CD4-positive, CD25-positive, alpha-beta regulatory T cell (primary cell): ENCODE measurements at regions not wholly inside any gene's neighbourhood (a gene's known extent, or its start where the extent isn't known, plus 50 kb on each side); places are given as distances from the start of the nearest gene placed in this dataset.

ENCODE experiments used
- ATAC-seq, 2 donors: fragments of 150-1000 bp; cut with Tn5 transposase; one replicate each; pipeline ENCODE4 v1.10.0; 2021; ENCODE audit warnings: low read depth in 2 of 2, moderate number of reproducible peaks in 2 of 2, moderate library complexity in 1 of 2
- DNase-seq, 3 donors: peaks; one replicate each; pipeline versions ENCODE4 v3.0.0 to v3.0.0-alpha.2; 2012 to 2022; ENCODE audit warnings: mixed read lengths in 1 of 3
- H3K27ac ChIP-seq: one replicate; pipeline ENCODE4 v1.7.0; 2013; ENCODE audit warnings: mild to moderate bottlenecking, low read length; ENCODE audit not compliant: insufficient read depth, poor library complexity, severe bottlenecking
- H3K27me3 ChIP-seq: one replicate; pipeline ENCODE4 v1.7.0; 2013; ENCODE audit warnings: low read length; ENCODE audit not compliant: control insufficient read depth, insufficient read depth
- H3K36me3 ChIP-seq: one replicate; pipeline ENCODE4 v1.7.0; 2013; ENCODE audit warnings: mild to moderate bottlenecking, low read length, moderate library complexity; ENCODE audit not compliant: control insufficient read depth, insufficient read depth
- H3K4me1 ChIP-seq: 2 replicates; pipeline ENCODE4 v1.7.0; 2013; ENCODE audit warnings: mild to moderate bottlenecking, low read length; ENCODE audit not compliant: insufficient read depth, control insufficient read depth, poor library complexity, severe bottlenecking
- H3K4me3 ChIP-seq: one replicate; pipeline ENCODE4 v1.7.0; 2013; ENCODE audit warnings: low read depth, mild to moderate bottlenecking, low read length, moderate library complexity
- H3K9me3 ChIP-seq, 2 experiments: 1 replicate in 1 of 2; 2 replicates in 1 of 2; pipeline ENCODE4 v1.7.0; 2013; ENCODE audit warnings: low read length in 2 of 2, mild to moderate bottlenecking in 1 of 2, moderate library complexity in 1 of 2; ENCODE audit not compliant: control insufficient read depth in 2 of 2
- H3K27ac Mint-ChIP-seq, 3 donors: one replicate each; pipeline ENCODE4 v1.8.0; 2020 to 2022; ENCODE audit warnings: mild to moderate bottlenecking in 3 of 3, mixed read lengths in 3 of 3, moderate library complexity in 2 of 3
- H3K27me3 Mint-ChIP-seq: one replicate; pipeline ENCODE4 v1.8.0; 2022; ENCODE audit warnings: mild to moderate bottlenecking, mixed read lengths
- H3K36me3 Mint-ChIP-seq: one replicate; pipeline ENCODE4 v1.8.0; 2020; ENCODE audit warnings: mixed read lengths
- H3K4me1 Mint-ChIP-seq, 4 donors: one replicate each; pipeline ENCODE4 v1.8.0; 2020 to 2022; ENCODE audit warnings: mixed read lengths in 4 of 4, mild to moderate bottlenecking in 1 of 4
- H3K4me3 Mint-ChIP-seq, 4 donors: one replicate each; pipeline ENCODE4 v1.8.0; 2020 to 2022; ENCODE audit warnings: mild to moderate bottlenecking in 4 of 4, mixed read lengths in 4 of 4, moderate library complexity in 3 of 4
- H3K9me3 Mint-ChIP-seq, 7 donors: one replicate each; pipeline ENCODE4 v1.8.0; 2020 to 2022; ENCODE audit warnings: mixed read lengths in 7 of 7, mild to moderate bottlenecking in 3 of 7, moderate library complexity in 2 of 7

- H3K4me1 Mint-ChIP-seq = no peaks in the 10 kb centered on the region
- no peak overlapping the region for H3K4me3 Mint-ChIP-seq
- no peaks in the 10 kb centered on the region for H3K27me3 ChIP-seq
- no peak overlapping the region for H3K4me3 ChIP-seq
- no peaks in the 10 kb centered on the region for H3K4me1 ChIP-seq
- no peaks in the 10 kb centered on the region for H3K36me3 ChIP-seq
- no peak overlapping the region for H3K27ac ChIP-seq
- H3K36me3 Mint-ChIP-seq = no peaks in the 10 kb centered on the region
- peaks cover 0 to 1% (median 0%) of the 10 kb centered on the region in 7 donors for H3K9me3 Mint-ChIP-seq
- ATAC-seq = no peak
- peaks cover 21% of the 10 kb centered on the region for H3K27me3 Mint-ChIP-seq
- no peaks in the 10 kb centered on the region for H3K9me3 ChIP-seq
- H3K27ac Mint-ChIP-seq = no peak overlapping the region
- no peak for DNase-seq
These were observed 148.8 kb downstream of the INO80D start for GRCh38 chr2:205937211-205937610.

- Mint-ChIP-seq H3K4me3 (no peak overlapping the region), H3K27me3 (peaks cover 19% of the 10 kb centered on the region)
- no peaks in the 10 kb centered on the region for H3K4me1 ChIP-seq
These were observed 149.5 kb downstream of the INO80D start for GRCh38 chr2:205936446-205936845.

GRCh38 chr2:205934443-205934842 is 151.5 kb downstream of the INO80D start:
- Mint-ChIP-seq H3K9me3 (no peaks in the 10 kb centered on the region), H3K36me3 (no peaks in the 10 kb centered on the region), H3K4me1 (no peaks in the 10 kb centered on the region), H3K27me3 (peaks cover 20% of the 10 kb centered on the region), H3K27ac (no peak overlapping the region), H3K4me3 (no peak overlapping the region)
- no peak for ATAC-seq
- Histone ChIP-seq H3K4me1 (no peaks in the 10 kb centered on the region), H3K27ac (no peak overlapping the region), H3K4me3 (no peak overlapping the region), H3K27me3 (no peaks in the 10 kb centered on the region), H3K36me3 (no peaks in the 10 kb centered on the region), H3K9me3 (no peaks in the 10 kb centered on the region)
- no peak for DNase-seq

More at GRCh38 chr2:205936446-205936845, 149.5 kb downstream of the INO80D start:
- H3K27ac ChIP-seq = no peak overlapping the region
- DNase-seq (no peak), ATAC-seq (no peak)
- Mint-ChIP-seq H3K9me3 (peaks cover 0 to 1% (median 0%) of the 10 kb centered on the region in 7 donors), H3K4me1 (no peaks in the 10 kb centered on the region), H3K27ac (no peak overlapping the region), H3K36me3 (no peaks in the 10 kb centered on the region)
- H3K4me3 ChIP-seq = no peak overlapping the region
- H3K27me3 ChIP-seq = no peaks in the 10 kb centered on the region
- no peaks in the 10 kb centered on the region for H3K36me3 ChIP-seq
- no peaks in the 10 kb centered on the region for H3K9me3 ChIP-seq

GRCh38 chr2:205932861-205933260 is 153.1 kb downstream of the INO80D start:
- H3K4me3 Mint-ChIP-seq = no peak overlapping the region
- no peaks in the 10 kb centered on the region for H3K4me1 Mint-ChIP-seq
- no peak overlapping the region for H3K4me3 ChIP-seq
- H3K27me3 Mint-ChIP-seq = peaks cover 20% of the 10 kb centered on the region
- no peaks in the 10 kb centered on the region for H3K36me3 Mint-ChIP-seq
- no peaks in the 10 kb centered on the region for H3K4me1 ChIP-seq
- peaks cover 3% of the 10 kb centered on the region for H3K27me3 ChIP-seq
- H3K27ac ChIP-seq = no peak overlapping the region
- ATAC-seq = no peak
- H3K27ac Mint-ChIP-seq = no peak overlapping the region
- no peaks in the 10 kb centered on the region for H3K9me3 Mint-ChIP-seq
- H3K9me3 ChIP-seq = no peaks in the 10 kb centered on the region
- no peaks in the 10 kb centered on the region for H3K36me3 ChIP-seq
- no peak for DNase-seq

GRCh38 chr2:205931388-205931787 is 154.6 kb downstream of the INO80D start:
- no peaks in the 10 kb centered on the region for H3K4me1 ChIP-seq
- H3K4me3 Mint-ChIP-seq = no peak overlapping the region
- no peaks in the 10 kb centered on the region for H3K9me3 ChIP-seq
- no peaks in the 10 kb centered on the region for H3K36me3 ChIP-seq
- no peak for DNase-seq
- no peak overlapping the region for H3K27ac Mint-ChIP-seq
- ATAC-seq = no peak
- no peak overlapping the region for H3K4me3 ChIP-seq
- no peaks in the 10 kb centered on the region for H3K36me3 Mint-ChIP-seq
- H3K9me3 Mint-ChIP-seq = no peaks in the 10 kb centered on the region
- peaks cover 21% of the 10 kb centered on the region for H3K27me3 Mint-ChIP-seq
- peaks cover 8% of the 10 kb centered on the region for H3K27me3 ChIP-seq
- peaks cover 0 to 2% (median under 1%) of the 10 kb centered on the region in 4 donors for H3K4me1 Mint-ChIP-seq
- H3K27ac ChIP-seq = no peak overlapping the region

GRCh38 chr2:205930209-205930608 is 155.8 kb downstream of the INO80D start:
- H3K4me3 Mint-ChIP-seq = no peak overlapping the region
- no peaks in the 10 kb centered on the region for H3K36me3 Mint-ChIP-seq
- ATAC-seq (no peak), DNase-seq (no peak)
- Histone ChIP-seq H3K9me3 (no peaks in the 10 kb centered on the region), H3K4me1 (peaks cover 7% of the 10 kb centered on the region), H3K36me3 (no peaks in the 10 kb centered on the region), H3K4me3 (no peak overlapping the region), H3K27me3 (peaks cover 8% of the 10 kb centered on the region), H3K27ac (no peak overlapping the region)
- peaks cover 0 to 9% (median 4%) of the 10 kb centered on the region in 4 donors for H3K4me1 Mint-ChIP-seq
- peaks cover 27% of the 10 kb centered on the region for H3K27me3 Mint-ChIP-seq
- no peak overlapping the region for H3K27ac Mint-ChIP-seq
- H3K9me3 Mint-ChIP-seq = no peaks in the 10 kb centered on the region

GRCh38 chr2:205929246-205929942 is 156.6 kb downstream of the INO80D start:
- no peak overlapping the region for H3K4me3 ChIP-seq
- Mint-ChIP-seq H3K9me3 (no peaks in the 10 kb centered on the region), H3K27me3 (peaks cover 28% of the 10 kb centered on the region), H3K36me3 (no peaks in the 10 kb centered on the region), H3K27ac (no peak overlapping the region), H3K4me1 (peaks cover 0 to 9% (median 4%) of the 10 kb centered on the region in 4 donors), H3K4me3 (no peak overlapping the region)
- H3K9me3 ChIP-seq = no peaks in the 10 kb centered on the region
- ATAC-seq (no peak), DNase-seq (no peak)
- H3K36me3 ChIP-seq = no peaks in the 10 kb centered on the region
- peaks cover 8% of the 10 kb centered on the region for H3K27me3 ChIP-seq
- no peak overlapping the region for H3K27ac ChIP-seq
- H3K4me1 ChIP-seq = peaks cover 7% of the 10 kb centered on the region
